ENCODE measurements at regions not wholly inside any gene's neighbourhood (a gene's known extent, or its start where the extent isn't known, plus 50 kb on each side); places are given as distances from the start of the nearest gene placed in this dataset.

GRCh38 chr1:67558449-67559193, 126.4 kb upstream of the GADD45A start:
- TF ChIP-seq CTCF (IDR thresholded peaks at IDR 0.05) = no peak
- TF ChIP-seq EZH2 (IDR thresholded peaks at IDR 0.05) = no peak
- TF ChIP-seq EZH2phosphoT487 (IDR thresholded peaks at IDR 0.05) = no peak
